ENCODE measurements at regions not wholly inside any gene's neighbourhood (a gene's known extent, or its start where the extent isn't known, plus 50 kb on each side); places are given as distances from the start of the nearest gene placed in this dataset.

GRCh38 chr17:27968206-27968732, 74.2 kb upstream of the NLK start:
- TF ChIP-seq CTCF (IDR thresholded peaks at IDR 0.05; ENCODE audit: insufficient read depth, low read depth, low read length) (no peak), EZH2 (IDR thresholded peaks at IDR 0.05; ENCODE audit: insufficient read depth, low read length) (no peak)
